ENCODE measurements at regions not wholly inside any gene's neighbourhood (a gene's known extent, or its start where the extent isn't known, plus 50 kb on each side); places are given as distances from the start of the nearest gene placed in this dataset.

DNA sequence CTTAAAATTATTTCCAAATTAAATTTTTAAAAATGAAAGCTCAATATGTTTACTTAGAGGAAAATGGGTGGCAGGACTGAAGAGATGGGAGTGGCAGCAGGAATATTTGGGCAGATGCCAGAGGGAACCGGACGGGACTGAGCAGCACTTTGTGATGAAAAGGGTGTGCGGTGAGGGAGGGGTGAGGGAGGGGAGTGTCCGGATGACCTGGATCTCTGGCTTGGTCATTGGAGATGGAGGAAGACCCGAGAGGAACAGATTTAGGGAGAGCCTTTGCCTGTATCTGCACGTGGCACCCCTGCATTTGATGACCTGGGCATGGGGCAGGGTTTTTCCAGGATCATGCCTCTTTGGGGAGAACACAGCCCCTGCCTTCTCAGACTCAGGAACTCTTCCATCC, 201.1 kb upstream of the MVB12B start:
- no peak for DNase-seq (ENCODE audit: low read depth)

DNA sequence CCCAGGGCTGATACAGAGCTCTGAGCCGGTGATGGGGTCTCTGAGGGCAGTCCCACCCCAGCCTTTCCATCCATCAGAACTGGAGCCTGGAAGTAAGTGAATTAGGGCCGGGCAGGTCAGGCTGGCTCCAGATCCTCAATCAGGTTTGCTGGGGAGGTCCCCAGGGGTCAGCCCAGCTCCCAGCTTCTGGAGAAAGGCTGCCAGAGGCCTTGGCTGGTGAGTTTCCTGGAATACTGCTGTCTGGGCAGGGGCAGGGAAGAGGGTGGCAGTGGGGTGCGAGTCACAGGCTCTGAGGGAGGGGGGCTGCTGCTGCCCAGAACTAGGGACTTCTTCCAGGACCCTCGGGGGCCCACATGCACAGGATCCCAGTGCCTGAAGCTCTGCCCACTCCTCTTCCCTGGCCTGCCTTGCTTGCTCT, 200.6 kb upstream of the MVB12B start:
- no peak for DNase-seq (ENCODE audit: low read depth)

DNA sequence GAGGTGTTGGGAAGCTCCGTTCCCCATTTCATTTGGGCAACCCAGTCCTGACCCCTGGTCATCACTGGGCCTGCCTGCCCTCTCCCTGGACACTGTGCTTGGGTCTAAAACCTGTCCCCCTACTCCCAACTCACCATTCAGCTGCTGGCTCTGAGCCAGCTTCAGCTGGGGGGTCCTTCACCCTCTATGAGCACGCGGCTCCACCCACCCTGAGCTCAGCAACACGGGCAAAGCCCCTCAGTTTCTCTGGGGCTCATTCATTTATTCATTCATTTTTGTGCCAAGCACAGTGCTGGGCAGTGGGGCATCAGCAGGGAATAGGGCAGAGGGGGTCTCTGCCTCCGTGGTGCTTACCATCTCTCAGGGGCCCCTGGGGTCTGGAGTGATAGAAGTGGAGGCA, 199.8 kb upstream of the MVB12B start:
- no peak for DNase-seq (ENCODE audit: low read depth)

DNA sequence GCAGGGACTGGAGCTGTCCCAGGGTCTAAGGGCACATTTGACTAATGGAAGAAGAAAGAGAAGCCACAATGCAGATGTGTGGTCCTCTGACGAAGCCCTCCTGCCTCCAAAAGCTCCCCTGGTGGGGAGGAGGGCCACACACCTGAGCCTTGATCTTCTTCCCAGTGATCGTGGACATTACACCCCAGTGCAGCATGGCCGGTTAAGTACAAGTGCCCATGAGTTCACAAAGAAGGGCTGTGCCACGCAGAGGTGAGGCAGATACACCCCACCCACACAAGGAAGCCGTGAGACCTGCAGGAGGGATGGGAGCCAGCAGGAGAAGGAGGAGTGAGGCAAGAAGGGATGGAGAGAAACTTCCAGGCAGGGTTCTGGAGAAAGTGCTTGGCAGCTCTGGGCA, 199.0 kb upstream of the MVB12B start:
- DNase-seq (ENCODE audit: low read depth): no peak

- DNase-seq (ENCODE audit: low read depth): no peak
These were observed 198.0 kb upstream of the MVB12B start for GRCh38 chr9:126128494-126129142.

GRCh38 chr9:126131066-126132010, 195.3 kb upstream of the MVB12B start:
- no peak for DNase-seq (ENCODE audit: low read depth)

- no peak for DNase-seq (ENCODE audit: low read depth)
These were observed 193.9 kb upstream of the MVB12B start for GRCh38 chr9:126132746-126133145.

DNA sequence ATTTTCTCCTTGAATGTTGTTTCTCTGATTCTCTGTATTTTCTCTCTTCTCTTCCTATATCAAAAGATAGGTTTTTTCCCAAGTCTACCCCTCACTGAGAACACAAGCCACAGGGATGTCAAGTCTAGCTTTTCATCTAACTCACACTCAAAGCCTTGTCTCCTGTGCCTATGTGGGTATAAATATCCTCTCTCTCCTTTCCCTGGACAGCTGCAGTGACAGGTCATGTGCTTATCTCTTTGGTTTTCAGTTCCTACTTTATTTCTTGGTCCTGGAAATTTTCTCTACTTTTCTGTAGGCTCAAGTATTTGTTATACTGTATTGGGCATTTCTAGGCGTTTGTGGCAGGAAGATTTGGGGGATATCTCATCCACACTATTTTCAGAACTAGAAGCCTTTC, 182.4 kb upstream of the MVB12B start:
- DNase-seq (ENCODE audit: low read depth): no peak

DNA sequence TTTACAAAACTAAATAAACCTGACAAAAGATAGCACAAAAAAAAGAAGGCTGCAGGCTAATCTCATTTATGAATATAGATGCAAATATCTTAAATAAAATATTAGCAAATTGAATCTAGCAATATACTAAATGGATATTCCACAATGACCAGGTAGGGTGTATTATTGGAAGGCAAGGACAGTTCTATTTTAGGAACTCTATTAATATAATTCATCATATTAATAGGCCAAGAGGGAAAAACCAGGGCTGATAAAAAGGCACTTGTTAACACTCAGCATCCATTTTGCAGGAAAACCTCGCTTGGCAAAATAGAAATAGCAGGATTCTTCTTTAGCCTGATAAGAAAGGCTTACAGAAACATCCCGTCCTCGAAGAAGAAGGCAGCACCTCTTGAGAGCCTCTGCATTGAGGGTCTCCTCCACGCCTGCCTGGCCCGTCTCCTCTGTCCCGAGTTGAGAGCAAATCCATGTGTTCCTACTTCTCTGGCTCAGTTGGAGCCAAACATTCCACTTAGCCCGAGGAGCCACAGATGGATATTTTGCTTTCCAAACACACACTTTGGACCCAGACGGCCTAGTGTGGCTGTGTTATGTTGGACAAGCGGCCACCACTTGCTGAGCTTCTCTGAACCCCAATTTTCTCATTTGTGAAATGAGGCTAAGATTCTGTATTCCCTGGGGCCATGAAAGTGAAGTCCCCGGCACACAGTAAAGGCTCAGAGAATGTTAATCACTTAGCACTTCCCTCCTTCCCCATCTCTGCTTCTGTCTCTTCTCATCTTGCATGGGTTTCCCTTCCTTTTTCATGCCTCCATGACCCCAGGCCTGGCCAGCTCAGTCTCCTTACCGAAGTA, 181.8 kb upstream of the MVB12B start:
- DNase-seq (ENCODE audit: low read depth): no peak

GRCh38 chr9:126145887-126146253, 180.8 kb upstream of the MVB12B start:
- no peak for DNase-seq (ENCODE audit: low read depth)

GRCh38 chr9:126146254-126147145, 180.1 kb upstream of the MVB12B start:
- no peak for DNase-seq (ENCODE audit: low read depth)

GRCh38 chr9:126147186-126147935, 179.3 kb upstream of the MVB12B start:
- no peak for DNase-seq (ENCODE audit: low read depth)

DNA sequence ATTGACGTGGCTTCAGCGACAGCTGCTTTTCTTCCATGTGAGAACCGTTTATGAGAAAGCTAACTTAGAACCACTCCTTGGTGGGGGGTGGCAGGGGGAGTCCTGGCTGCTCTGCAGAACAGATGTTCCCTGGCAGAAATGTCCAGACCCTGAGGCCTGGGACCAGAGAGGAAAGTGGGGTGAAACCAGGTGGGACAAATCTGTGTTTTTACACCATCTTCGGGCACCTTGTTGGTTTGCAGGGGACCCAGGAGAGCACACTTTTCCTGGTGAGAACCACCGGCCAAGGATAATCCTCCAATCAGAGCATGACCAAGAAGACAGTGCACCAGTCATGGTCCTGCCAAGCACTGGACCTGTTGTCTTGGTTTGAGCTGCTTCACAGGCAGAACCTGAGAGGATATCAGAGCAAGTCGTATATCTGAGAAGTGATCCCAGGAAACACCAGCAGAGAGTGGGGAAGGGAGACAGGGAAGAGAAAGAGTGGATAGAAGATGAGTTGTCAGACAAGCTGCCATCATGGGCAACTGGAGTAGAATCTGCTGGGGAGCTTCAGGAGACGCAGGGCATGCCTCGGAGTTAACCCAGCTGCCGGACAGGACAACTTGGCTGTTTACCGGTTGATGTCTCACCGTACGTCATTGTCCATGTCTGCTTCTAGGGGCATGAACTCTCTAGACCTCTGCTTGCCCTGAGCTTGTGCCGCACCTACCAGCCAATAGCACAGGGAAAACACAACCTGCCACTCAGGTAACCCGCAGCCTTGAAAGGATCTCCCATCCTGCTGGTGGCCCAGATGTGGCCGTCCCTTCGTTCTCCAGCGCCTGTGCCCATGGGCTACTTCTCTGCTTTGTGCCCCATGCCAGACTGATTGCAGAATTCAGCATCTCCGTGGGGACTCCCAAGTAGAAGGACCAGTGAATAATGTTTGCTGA, 178.4 kb upstream of the MVB12B start:
- no peak for DNase-seq (ENCODE audit: low read depth)

GRCh38 chr9:126148994-126149393, 177.6 kb upstream of the MVB12B start:
- no peak for DNase-seq (ENCODE audit: low read depth)

GRCh38 chr9:126149661-126150060, 177.0 kb upstream of the MVB12B start:
- no peak for DNase-seq (ENCODE audit: low read depth)

DNA sequence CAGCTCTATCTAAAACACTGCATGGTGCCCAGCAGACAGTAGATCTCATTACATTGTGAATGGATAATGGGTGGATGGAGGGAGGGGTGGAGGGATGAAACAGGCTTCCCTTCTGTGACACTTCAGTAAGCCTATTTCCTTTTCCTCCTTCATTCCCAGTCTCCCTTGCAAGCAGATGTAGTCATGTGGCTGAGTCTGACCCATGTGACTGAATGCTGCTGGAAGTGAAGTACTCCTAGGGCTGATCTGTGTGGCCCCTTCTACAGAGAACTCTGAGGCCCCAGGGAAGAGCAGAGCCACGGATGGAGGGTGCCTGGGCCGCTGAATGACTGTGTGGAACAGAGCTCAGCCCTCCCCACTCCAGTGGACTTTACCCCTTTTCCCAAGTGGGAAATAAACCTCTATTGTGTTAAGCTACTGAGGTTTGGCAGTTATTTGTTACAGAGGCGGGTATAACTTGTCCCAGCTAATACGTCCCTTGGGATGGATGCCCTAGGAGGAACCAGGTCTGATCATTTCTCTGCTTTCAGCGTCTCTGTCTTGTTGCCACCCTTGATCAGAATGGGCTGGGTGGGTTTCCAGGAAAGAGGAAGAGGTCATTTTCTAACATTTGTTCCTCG, 176.1 kb upstream of the MVB12B start:
- DNase-seq (ENCODE audit: low read depth): no peak

DNA sequence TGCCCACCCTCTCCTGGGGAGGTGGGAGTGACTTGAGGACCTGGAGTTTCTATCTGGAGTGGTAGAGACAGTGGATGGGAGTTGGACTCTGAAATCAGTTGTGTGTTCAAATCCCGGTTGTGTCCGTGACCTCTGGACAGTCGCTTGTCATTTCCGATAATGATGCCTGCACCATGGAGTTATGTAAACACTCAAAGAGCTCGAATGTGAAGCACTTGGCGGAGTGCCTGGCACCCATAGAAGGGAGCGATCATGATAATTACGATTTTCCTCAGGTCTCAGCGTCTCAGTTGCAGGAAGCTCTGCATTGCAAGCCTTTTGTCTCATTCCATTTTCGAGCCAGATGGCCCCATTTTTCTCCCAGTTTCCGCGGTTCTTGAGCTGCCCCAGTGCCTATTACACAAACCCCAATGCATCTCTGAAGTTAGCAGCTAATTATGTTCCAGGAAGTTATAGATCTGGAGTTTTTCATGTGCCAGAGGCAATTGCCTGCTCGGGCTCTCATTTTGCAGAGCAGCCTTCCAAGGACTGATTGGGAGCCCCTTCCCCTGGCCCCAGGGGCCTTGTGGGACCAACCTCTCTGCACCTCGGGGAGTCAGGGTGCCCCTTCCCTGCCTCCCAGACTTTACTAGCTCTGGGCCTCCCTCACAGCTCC, 175.5 kb upstream of the MVB12B start:
- no peak for DNase-seq (ENCODE audit: low read depth)

DNA sequence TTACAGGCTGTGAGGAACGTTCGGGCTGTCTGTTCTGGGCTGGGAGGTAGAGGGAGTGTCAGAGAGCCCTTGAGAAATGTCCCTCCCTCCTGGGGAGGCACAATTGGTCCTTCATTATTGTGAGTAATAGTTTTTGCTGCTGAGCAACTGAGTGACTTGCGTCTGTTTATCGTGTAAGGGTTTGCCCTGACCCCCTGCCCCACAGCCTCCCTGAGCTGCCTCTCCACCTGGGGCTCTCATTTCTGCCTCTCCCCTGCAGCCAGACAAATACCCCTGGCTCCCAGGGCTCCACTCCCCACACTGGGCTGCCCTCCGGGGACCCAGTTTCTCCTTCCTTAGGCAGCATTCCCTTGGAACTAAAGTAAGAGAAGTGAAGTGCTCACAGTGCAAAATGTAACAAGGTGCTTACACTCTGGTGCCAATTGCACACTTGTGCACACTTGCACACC, 174.9 kb upstream of the MVB12B start:
- no peak for DNase-seq (ENCODE audit: low read depth)

Data from activated gamma-delta T cell treated with anti-CD3 and anti-CD28 coated beads, Interleukin-2, amount 50 U/mL, for 16 hours (primary cell).